Esophagus squamous epithelium (tissue), 5 donors: ENCODE measurements at regions not wholly inside any gene's neighbourhood (a gene's known extent, or its start where the extent isn't known, plus 50 kb on each side); places are given as distances from the start of the nearest gene placed in this dataset.

ENCODE experiments used
- DNase-seq: peaks from one replicate; lab custom pipeline; 2025; lab: John Stamatoyannopoulos, UW
- H3K27ac ChIP-seq, 4 donors: fragments of 200-600 bp; sonication (generic); one replicate each; pipeline ENCODE4 v1.5.1; 2016 to 2019; ENCODE audit warnings: mild to moderate bottlenecking in 1 of 4
- H3K27me3 ChIP-seq, 4 donors: fragments of 200-600 bp; sonication (generic); 1 replicate in 3 of 4; 2 replicates in 1 of 4; pipeline versions ENCODE4 v1.5.1 to v1.6.0; 2017 to 2021; ENCODE audit warnings: antibody characterized with exemption in 1 of 4
- H3K36me3 ChIP-seq, 3 donors: fragments of 200-600 bp; sonication (generic); one replicate each; pipeline ENCODE4 v1.5.1; 2016 to 2019
- H3K4me1 ChIP-seq, 3 donors: fragments of 200-600 bp; sonication (generic); one replicate each; pipeline ENCODE4 v1.5.1; 2017 to 2019
- H3K4me3 ChIP-seq, 4 donors: fragments of 200-600 bp; sonication (generic); 1 replicate in 3 of 4; 2 replicates in 1 of 4; pipeline ENCODE4 v1.5.1; 2016 to 2019; ENCODE audit warnings: mild to moderate bottlenecking in 2 of 4, moderate library complexity in 1 of 4
- H3K9me3 ChIP-seq, 3 donors: fragments of 200-600 bp; sonication (generic); one replicate each; pipeline ENCODE4 v1.5.1; 2016 to 2019
- POLR2A ChIP-seq, 4 donors: fragments of 450-650 bp; IDR thresholded peaks; one replicate each; pipeline ENCODE4 v1.6.1; 2017; ENCODE audit warnings: antibody characterized with exemption in 4 of 4, mild to moderate bottlenecking in 4 of 4, moderate library complexity in 3 of 4
- WGBS, 2 donors: methylation state at CpG; one replicate each; pipeline ENCODE4 v1.1.5; 2018; 5-methylcytosine and 5-hydroxymethylcytosine counted together
- intact Hi-C: fragments of 100-400 bp; cut with DNase I; formaldehyde crosslinking; loops from one replicate; pipeline ENCODE4 v1.15.0; 2022
- TF ChIP-seq, protein P1 (sequence below), 6 experiments: fragments of 450-650 bp in 4 of 6; fragments of 200-600 bp in 2 of 6; sonication (generic) in 2 of 6; IDR thresholded peaks; one replicate each; pipeline ENCODE4 v1.5.1; 2016 to 2019; ENCODE audit warnings: antibody characterized with exemption in 6 of 6, mild to moderate bottlenecking in 4 of 6, moderate library complexity in 4 of 6
- donor health status: DM: yes; HTN: yes; CAD: no.

- H3K27me3 ChIP-seq: no peaks in the 10 kb centered on the region
- no peak overlapping the region for H3K27ac ChIP-seq
- TF ChIP-seq, protein P1, sequence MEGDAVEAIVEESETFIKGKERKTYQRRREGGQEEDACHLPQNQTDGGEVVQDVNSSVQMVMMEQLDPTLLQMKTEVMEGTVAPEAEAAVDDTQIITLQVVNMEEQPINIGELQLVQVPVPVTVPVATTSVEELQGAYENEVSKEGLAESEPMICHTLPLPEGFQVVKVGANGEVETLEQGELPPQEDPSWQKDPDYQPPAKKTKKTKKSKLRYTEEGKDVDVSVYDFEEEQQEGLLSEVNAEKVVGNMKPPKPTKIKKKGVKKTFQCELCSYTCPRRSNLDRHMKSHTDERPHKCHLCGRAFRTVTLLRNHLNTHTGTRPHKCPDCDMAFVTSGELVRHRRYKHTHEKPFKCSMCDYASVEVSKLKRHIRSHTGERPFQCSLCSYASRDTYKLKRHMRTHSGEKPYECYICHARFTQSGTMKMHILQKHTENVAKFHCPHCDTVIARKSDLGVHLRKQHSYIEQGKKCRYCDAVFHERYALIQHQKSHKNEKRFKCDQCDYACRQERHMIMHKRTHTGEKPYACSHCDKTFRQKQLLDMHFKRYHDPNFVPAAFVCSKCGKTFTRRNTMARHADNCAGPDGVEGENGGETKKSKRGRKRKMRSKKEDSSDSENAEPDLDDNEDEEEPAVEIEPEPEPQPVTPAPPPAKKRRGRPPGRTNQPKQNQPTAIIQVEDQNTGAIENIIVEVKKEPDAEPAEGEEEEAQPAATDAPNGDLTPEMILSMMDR (IDR thresholded peaks at IDR 0.05): no peak
- TF ChIP-seq POLR2A (IDR thresholded peaks at IDR 0.05): no peak
- H3K36me3 ChIP-seq: no peaks in the 10 kb centered on the region
- DNase-seq: no peak
- intact Hi-C loops: no loop called here
- no peak overlapping the region for H3K4me3 ChIP-seq
- H3K4me1 ChIP-seq: no peaks in the 10 kb centered on the region
- H3K9me3 ChIP-seq: no peaks in the 10 kb centered on the region
- WGBS, 2 donors: 90 to 91% methylated on average over 2 to 3 of the region's 3 CpGs
Observed at GRCh38 chr1:96998466-96998865, 276.9 kb downstream of the PTBP2 start.

GRCh38 chr1:96999191-96999590 lies 277.6 kb downstream of the PTBP2 start:
- no peak overlapping the region for H3K27ac ChIP-seq
- intact Hi-C loops: no loop called here
- no peaks in the 10 kb centered on the region for H3K9me3 ChIP-seq
- no peaks in the 10 kb centered on the region for H3K27me3 ChIP-seq
- H3K4me3 ChIP-seq: no peak overlapping the region
- DNase-seq: no peak
- 36 to 58% methylated on average over 2 of the region's 2 CpGs for WGBS, 2 donors
- H3K36me3 ChIP-seq: no peaks in the 10 kb centered on the region
- TF ChIP-seq, protein P1 (IDR thresholded peaks at IDR 0.05): no peak
- TF ChIP-seq POLR2A (IDR thresholded peaks at IDR 0.05): no peak
- H3K4me1 ChIP-seq: no peaks in the 10 kb centered on the region

- WGBS, 2 donors: 70 to 87% methylated on average over 2 of the region's 2 CpGs
- Histone ChIP-seq H3K27me3 (no peaks in the 10 kb centered on the region), H3K27ac (no peak overlapping the region), H3K4me3 (no peak overlapping the region), H3K36me3 (no peaks in the 10 kb centered on the region), H3K4me1 (no peaks in the 10 kb centered on the region), H3K9me3 (no peaks in the 10 kb centered on the region)
- DNase-seq: no peak
- intact Hi-C loops: no loop called here
- TF ChIP-seq, protein P1 (IDR thresholded peaks at IDR 0.05): no peak
- TF ChIP-seq POLR2A (IDR thresholded peaks at IDR 0.05): no peak
Observed at GRCh38 chr1:97004054-97004453, 282.5 kb downstream of the PTBP2 start.

- no peak for TF ChIP-seq POLR2A (IDR thresholded peaks at IDR 0.05)
- TF ChIP-seq, protein P1 (IDR thresholded peaks at IDR 0.05): no peak
- H3K27ac ChIP-seq: no peak overlapping the region
- no peaks in the 10 kb centered on the region for H3K9me3 ChIP-seq
- intact Hi-C loops: no loop called here
- DNase-seq: no peak
- WGBS, 2 donors: 83 to 90% methylated on average over 4 of the region's 4 CpGs
- H3K4me3 ChIP-seq: no peak overlapping the region
- H3K4me1 ChIP-seq: no peaks in the 10 kb centered on the region
- no peaks in the 10 kb centered on the region for H3K36me3 ChIP-seq
- H3K27me3 ChIP-seq: no peaks in the 10 kb centered on the region
Observed at GRCh38 chr1:97004743-97005142, 283.2 kb downstream of the PTBP2 start.

DNA sequence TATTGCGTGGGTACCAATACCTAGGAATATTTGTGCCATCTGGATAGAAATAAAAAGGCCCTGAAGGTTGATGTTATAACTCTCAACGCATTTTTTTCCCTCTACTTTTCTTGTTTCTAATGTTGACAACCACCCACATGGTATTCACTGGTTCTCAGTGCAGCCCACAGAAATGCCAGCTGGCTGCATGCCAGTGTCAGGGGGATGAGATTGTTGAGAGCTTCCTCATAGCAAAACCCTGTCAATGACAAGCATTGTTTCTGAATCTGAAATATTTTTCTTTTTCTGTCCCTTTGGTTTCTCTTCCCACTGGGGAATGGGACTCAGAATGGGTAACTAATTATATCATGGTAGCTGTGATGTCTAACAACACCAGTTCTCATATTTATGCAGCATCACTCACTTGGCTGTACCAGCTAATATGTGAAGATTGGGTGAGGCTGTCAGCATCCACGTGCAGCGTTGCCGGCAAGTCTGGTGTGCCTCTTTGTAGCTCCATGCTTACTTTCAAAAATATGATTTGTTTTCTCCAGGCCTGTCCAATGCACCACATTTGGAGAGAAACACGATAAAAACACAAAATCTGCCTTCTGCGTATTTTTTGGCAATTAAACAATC lies 284.6 kb downstream of the PTBP2 start:
- H3K4me1 ChIP-seq: no peaks in the 10 kb centered on the region
- no peak overlapping the region for H3K4me3 ChIP-seq
- intact Hi-C loops: no loop called here
- no peak overlapping the region for H3K27ac ChIP-seq
- no peaks in the 10 kb centered on the region for H3K9me3 ChIP-seq
- no peak for DNase-seq
- no peaks in the 10 kb centered on the region for H3K27me3 ChIP-seq
- H3K36me3 ChIP-seq: no peaks in the 10 kb centered on the region
- TF ChIP-seq, protein P1 (IDR thresholded peaks at IDR 0.05): no peak
- no peak for TF ChIP-seq POLR2A (IDR thresholded peaks at IDR 0.05)
- 62 to 70% methylated on average over 7 of the region's 7 CpGs for whole genome bisulfite sequencing, 2 donors
